Spleen (tissue), 11 donors: ENCODE measurements at regions not wholly inside any gene's neighbourhood (a gene's known extent, or its start where the extent isn't known, plus 50 kb on each side); places are given as distances from the start of the nearest gene placed in this dataset.
"Not testable (repeated sequence)": the region's sequence is repeated elsewhere in the genome, so short reads cannot be mapped to it uniquely, and the experiment has no call there.

ENCODE experiments used
- DNase-seq: peaks from one replicate; pipeline ENCODE4 v3.0.0-alpha.2; 2020
- H3K27ac ChIP-seq, 8 donors: fragments of 200-600 bp; sonication (generic) in 7 of 8; 1 replicate in 4 of 8; 2 replicates in 4 of 8; pipeline versions ENCODE4 v1.5.0 to v1.8.0; 2016 to 2021; ENCODE audit warnings: inconsistent platforms in 4 of 8, mild to moderate bottlenecking in 4 of 8, moderate library complexity in 1 of 8
- H3K27me3 ChIP-seq, 7 donors: fragments of 200-600 bp; sonication (generic) in 6 of 7; replicated peaks in 1 of 7; 1 replicate in 4 of 7; 2 replicates in 3 of 7; pipeline versions ENCODE4 v1.5.0 to v1.8.0; 2016 to 2021; ENCODE audit warnings: inconsistent platforms in 3 of 7, mild to moderate bottlenecking in 1 of 7
- H3K36me3 ChIP-seq, 6 donors: fragments of 200-600 bp; sonication (generic) in 5 of 6; 1 replicate in 4 of 6; 2 replicates in 2 of 6; pipeline versions ENCODE4 v1.5.0 to v1.8.0; 2016 to 2021; ENCODE audit warnings: inconsistent platforms in 2 of 6
- H3K4me1 ChIP-seq, 6 donors: fragments of 200-600 bp; sonication (generic) in 5 of 6; 1 replicate in 3 of 6; 2 replicates in 3 of 6; pipeline versions ENCODE4 v1.5.0 to v1.8.0; 2016 to 2021; ENCODE audit warnings: inconsistent platforms in 3 of 6
- H3K4me3 ChIP-seq, 8 donors: fragments of 200-600 bp; sonication (generic) in 7 of 8; 1 replicate in 4 of 8; 2 replicates in 4 of 8; pipeline versions ENCODE4 v1.5.0 to v1.8.0; 2016 to 2021; ENCODE audit warnings: inconsistent platforms in 4 of 8, mild to moderate bottlenecking in 4 of 8, moderate library complexity in 2 of 8
- H3K9me3 ChIP-seq, 8 donors: fragments of 200-600 bp; sonication (generic) in 7 of 8; 1 replicate in 4 of 8; 2 replicates in 4 of 8; pipeline versions ENCODE4 v1.5.0 to v1.8.0; 2016 to 2021; ENCODE audit warnings: inconsistent platforms in 4 of 8
- POLR2A ChIP-seq, 3 donors: fragments of 450-650 bp; IDR thresholded peaks; one replicate each; pipeline ENCODE4 v1.5.1; 2017; ENCODE audit warnings: antibody characterized with exemption in 3 of 3, mild to moderate bottlenecking in 1 of 3
- POLR2AphosphoS5 ChIP-seq, 3 donors: sonication (generic); formaldehyde crosslinking; IDR thresholded peaks; one replicate each; pipeline ENCODE4 v1.5.1; 2017; ENCODE audit warnings: antibody characterized with exemption in 3 of 3
- WGBS, 5 donors: extraction: QIAGEN DNeasy Blood & Tissue Kit in 3 of 5; methylation state at CpG; one replicate each; pipeline versions ENCODE4 v1.1.5 to v1.1.7; 2013 to 2018; 5-methylcytosine and 5-hydroxymethylcytosine counted together
- intact Hi-C: fragments of 100-400 bp; cut with DNase I; formaldehyde crosslinking; loops from one replicate; pipeline ENCODE4 v1.15.0; 2023; ENCODE audit warnings: low total_unique reads
- TF ChIP-seq, protein P1 (sequence below), 11 experiments: fragments of 200-600 bp in 7 of 11; fragments of 450-650 bp in 4 of 11; sonication (generic) in 4 of 11; IDR thresholded peaks in 8 of 11; conservative IDR thresholded peaks in 3 of 11; 1 replicate in 7 of 11; 2 replicates in 4 of 11; pipeline versions ENCODE4 v1.4.0 to v1.8.0; 2016 to 2021; ENCODE audit warnings: antibody characterized with exemption in 11 of 11, inconsistent platforms in 4 of 11, mild to moderate bottlenecking in 1 of 11
- donor health status: healthy with polysubstance abuse.
- donor health status: DM: no; HTN: no; CAD: no; lungs with moderate emphysema.
- donor health status: DM: no; HTN: no; CAD: no.
- donor health status: Bipolar disorder and iron deficiency.
- donor health status: healthy.
- donor health status: DM: no; HTN: no; CAD: no.
- donor health status: DM: yes; HTN: yes; CAD: no.

- no peak overlapping the region for H3K27ac ChIP-seq
- H3K4me1 ChIP-seq, result no peaks in the 10 kb centered on the region
- DNase-seq, result no peak
- WGBS, 5 donors, result 75 to 86% (median 83%) methylated on average over 1 of the region's 1 CpG
- TF ChIP-seq POLR2AphosphoS5 (IDR thresholded peaks at IDR 0.05), result no peak
- TF ChIP-seq POLR2A (IDR thresholded peaks at IDR 0.05), result no peak
- TF ChIP-seq, protein P1, sequence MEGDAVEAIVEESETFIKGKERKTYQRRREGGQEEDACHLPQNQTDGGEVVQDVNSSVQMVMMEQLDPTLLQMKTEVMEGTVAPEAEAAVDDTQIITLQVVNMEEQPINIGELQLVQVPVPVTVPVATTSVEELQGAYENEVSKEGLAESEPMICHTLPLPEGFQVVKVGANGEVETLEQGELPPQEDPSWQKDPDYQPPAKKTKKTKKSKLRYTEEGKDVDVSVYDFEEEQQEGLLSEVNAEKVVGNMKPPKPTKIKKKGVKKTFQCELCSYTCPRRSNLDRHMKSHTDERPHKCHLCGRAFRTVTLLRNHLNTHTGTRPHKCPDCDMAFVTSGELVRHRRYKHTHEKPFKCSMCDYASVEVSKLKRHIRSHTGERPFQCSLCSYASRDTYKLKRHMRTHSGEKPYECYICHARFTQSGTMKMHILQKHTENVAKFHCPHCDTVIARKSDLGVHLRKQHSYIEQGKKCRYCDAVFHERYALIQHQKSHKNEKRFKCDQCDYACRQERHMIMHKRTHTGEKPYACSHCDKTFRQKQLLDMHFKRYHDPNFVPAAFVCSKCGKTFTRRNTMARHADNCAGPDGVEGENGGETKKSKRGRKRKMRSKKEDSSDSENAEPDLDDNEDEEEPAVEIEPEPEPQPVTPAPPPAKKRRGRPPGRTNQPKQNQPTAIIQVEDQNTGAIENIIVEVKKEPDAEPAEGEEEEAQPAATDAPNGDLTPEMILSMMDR (IDR thresholded peaks at IDR 0.05 in 8 of 11, conservative IDR thresholded peaks at IDR 0.05 in 3 of 11), result no peak
- no peak overlapping the region for H3K4me3 ChIP-seq
- H3K36me3 ChIP-seq, result no peaks in the 10 kb centered on the region
- H3K27me3 ChIP-seq, result no peaks in the 10 kb centered on the region
- intact Hi-C loops, result no loop called here
- peaks cover 0 to 35% (median 30%) of the 10 kb centered on the region in 8 donors for H3K9me3 ChIP-seq
Observed at GRCh38 chr18:4931209-4931608, 265.8 kb downstream of the AKAIN1 start.

DNA sequence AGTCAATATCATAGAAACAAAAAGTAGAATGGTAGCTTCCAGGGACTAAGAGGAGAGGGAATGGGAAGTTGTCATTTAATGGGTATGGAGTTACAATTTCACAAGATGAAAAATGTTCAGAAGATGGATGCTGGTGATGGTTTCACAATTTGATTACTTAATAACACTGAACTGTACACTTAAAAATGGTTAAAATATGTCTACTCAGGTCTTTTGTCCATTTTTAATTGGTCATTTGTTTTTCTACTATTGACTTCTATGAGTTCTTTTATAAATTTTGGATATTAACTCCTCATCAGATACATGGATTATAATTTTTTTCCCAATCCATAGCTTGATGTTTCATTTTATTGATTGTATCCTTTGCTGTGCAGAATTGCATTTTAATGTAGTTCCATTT lies 275.5 kb downstream of the AKAIN1 start:
- H3K9me3 ChIP-seq, result peaks cover 0 to 32% (median 4%) of the 10 kb centered on the region in 8 donors
- TF ChIP-seq, protein P1 (IDR thresholded peaks at IDR 0.05 in 8 of 11, conservative IDR thresholded peaks at IDR 0.05 in 3 of 11), result no peak
- TF ChIP-seq POLR2A (IDR thresholded peaks at IDR 0.05) (no peak), POLR2AphosphoS5 (IDR thresholded peaks at IDR 0.05) (no peak)
- H3K27ac ChIP-seq, result no peak overlapping the region
- no peak for DNase-seq
- H3K27me3 ChIP-seq, result no peaks in the 10 kb centered on the region
- H3K4me3 ChIP-seq, result no peak overlapping the region
- intact Hi-C loops, result no loop called here
- H3K36me3 ChIP-seq, result no peaks in the 10 kb centered on the region
- no peaks in the 10 kb centered on the region for H3K4me1 ChIP-seq

DNA sequence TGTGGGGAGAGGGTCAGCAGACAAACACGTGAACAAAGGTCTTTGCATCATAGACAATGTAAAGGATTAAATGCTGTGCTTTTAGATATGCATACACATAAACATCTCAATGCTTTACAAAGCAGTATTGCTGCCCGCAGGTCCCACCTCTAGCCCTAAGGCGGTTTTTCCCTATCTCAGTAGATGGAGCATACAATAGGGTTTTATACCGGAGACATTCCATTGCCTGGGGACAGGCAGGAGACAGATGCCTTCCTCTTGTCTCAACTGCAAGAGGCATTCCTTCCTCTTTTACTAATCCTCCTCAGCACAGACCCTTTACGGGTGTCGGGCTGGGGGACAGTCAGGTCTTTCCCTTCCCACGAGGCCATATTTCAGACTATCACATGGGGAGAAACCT lies 279.5 kb downstream of the AKAIN1 start:
- H3K27me3 ChIP-seq, intact Hi-C loops, DNase-seq, H3K4me3 ChIP-seq, H3K27ac ChIP-seq, H3K36me3 ChIP-seq, H3K4me1 ChIP-seq: not testable (repeated sequence)
- H3K9me3 ChIP-seq, result peaks cover 0 to 38% (median 11%) of the 10 kb centered on the region in 8 donors
- 58 to 81% (median 76%) methylated on average over 4 to 7 of the region's 7 CpGs for WGBS, 5 donors

- H3K9me3 ChIP-seq, result peaks cover 0 to 8% (median 0%) of the 10 kb centered on the region in 8 donors
- no peaks in the 10 kb centered on the region for H3K36me3 ChIP-seq
- no peak overlapping the region for H3K4me3 ChIP-seq
- intact Hi-C loops, result no loop called here
- no peaks in the 10 kb centered on the region for H3K27me3 ChIP-seq
- no peak for DNase-seq
- no peak overlapping the region for H3K27ac ChIP-seq
- TF ChIP-seq POLR2A (IDR thresholded peaks at IDR 0.05), result no peak
- no peak for TF ChIP-seq POLR2AphosphoS5 (IDR thresholded peaks at IDR 0.05)
- TF ChIP-seq, protein P1 (IDR thresholded peaks at IDR 0.05 in 8 of 11, conservative IDR thresholded peaks at IDR 0.05 in 3 of 11), result no peak
- 68 to 83% (median 72%) methylated on average over 3 of the region's 3 CpGs for WGBS, 5 donors
- H3K4me1 ChIP-seq, result no peaks in the 10 kb centered on the region
Observed at GRCh38 chr18:4908328-4908727, 288.7 kb downstream of the AKAIN1 start.

DNA sequence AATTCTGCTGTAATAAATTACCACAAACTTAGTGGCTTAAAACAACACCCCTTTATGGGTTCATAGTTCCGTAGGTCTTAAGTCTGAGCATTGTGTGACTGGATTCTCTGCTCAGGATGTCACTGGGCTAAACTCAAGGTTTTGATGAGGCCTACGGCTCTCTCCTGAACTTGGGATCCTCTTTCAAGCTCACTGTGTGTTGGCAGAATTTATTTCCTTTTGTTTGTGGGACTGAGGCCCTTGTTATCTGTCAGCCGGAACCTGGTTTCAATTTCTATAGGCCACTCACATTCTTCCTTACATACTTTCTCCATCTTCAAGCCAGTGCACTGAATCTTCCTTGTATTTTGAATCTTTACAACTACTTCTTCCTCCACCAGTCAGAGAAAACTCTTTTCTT lies 290.2 kb downstream of the AKAIN1 start:
- WGBS, 5 donors, result 71 to 80% (median 76%) methylated on average over 3 of the region's 3 CpGs
- H3K4me3 ChIP-seq, result no peak overlapping the region
- TF ChIP-seq POLR2A (IDR thresholded peaks at IDR 0.05) (no peak), POLR2AphosphoS5 (IDR thresholded peaks at IDR 0.05) (no peak)
- TF ChIP-seq, protein P1 (IDR thresholded peaks at IDR 0.05 in 8 of 11, conservative IDR thresholded peaks at IDR 0.05 in 3 of 11), result no peak
- H3K4me1 ChIP-seq, result no peaks in the 10 kb centered on the region
- H3K9me3 ChIP-seq, result peaks cover 0 to 4% (median 0%) of the 10 kb centered on the region in 8 donors
- no peak for DNase-seq
- intact Hi-C loops, result no loop called here
- no peak overlapping the region for H3K27ac ChIP-seq
- no peaks in the 10 kb centered on the region for H3K36me3 ChIP-seq
- H3K27me3 ChIP-seq, result no peaks in the 10 kb centered on the region
